ELR (cell line): ENCODE measurements at regions not wholly inside any gene's neighbourhood (a gene's known extent, or its start where the extent isn't known, plus 50 kb on each side); places are given as distances from the start of the nearest gene placed in this dataset.

Experiments
- DNase-seq: peaks from one replicate; pipeline ENCODE4 v3.0.0-alpha.2; 2015; ENCODE audit warnings: low read depth

DNA sequence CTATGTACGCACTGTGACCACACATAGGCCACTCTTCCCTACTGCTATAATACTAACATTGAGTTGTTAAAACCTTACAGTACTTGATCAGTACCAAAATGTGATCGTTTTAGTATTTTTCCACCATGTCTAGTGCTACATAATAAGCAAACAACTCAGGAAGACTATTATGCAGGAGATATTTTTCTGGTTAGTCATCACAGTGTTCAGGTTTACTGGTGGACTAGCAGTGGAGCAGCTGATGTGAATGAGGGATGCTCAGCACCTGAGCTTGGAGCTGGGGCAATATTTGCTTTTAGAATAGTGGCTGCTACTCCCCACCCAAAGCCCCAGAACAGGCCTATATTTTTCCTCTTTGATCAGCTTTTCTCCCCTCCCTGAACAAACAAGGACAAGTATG, 513.1 kb downstream of the KCNH5 start:
- peak; percentile 3 for DNase-seq

DNA sequence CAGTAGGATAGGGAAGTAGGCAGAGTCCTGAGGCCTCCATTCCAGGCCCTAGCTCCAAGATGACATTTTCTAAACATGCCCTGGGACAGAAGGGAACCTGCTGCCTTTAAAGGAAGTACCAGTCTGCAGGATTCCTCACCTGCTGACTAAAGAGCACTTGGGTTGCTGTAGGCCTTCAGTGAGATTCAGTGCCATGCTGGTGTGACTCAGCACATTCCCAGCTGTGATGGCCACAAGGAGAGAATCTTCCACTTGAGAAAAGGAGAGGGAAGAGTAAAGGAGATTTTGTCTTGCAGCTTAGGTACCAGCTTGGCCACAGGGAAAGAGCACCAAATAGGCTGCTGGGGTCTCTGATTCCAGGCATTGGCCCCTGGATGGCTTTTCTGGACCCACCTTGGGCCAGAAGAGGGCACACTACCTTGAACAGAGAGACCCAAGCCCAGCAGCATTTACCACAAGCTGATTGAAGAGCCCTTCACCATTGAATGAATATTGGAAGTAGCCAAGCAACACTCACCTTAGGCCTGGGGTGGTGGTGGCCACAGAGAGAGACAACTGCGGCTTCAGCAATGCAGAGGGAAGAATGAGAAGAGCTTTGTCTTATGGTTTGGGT, 498.3 kb downstream of the KCNH5 start:
- no peak for DNase-seq

DNA sequence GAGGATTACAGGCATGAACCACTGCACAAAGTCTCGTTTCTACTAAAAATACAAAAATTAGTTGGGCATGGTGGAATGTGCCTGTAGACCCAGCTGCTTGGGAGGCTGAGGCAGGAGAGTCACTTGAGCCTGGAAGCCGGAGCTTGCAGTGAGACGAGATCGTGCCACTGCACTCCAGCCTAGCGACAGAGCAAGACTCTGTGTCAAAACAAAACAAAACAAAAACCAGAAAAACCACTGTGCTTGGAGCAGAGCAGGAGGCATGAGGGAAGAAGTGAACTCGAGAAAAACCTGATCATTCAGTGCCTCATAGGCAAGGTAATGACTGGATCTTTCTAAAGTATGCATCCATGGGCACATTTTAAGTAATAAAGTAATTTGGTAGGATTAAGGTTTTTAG, 487.8 kb downstream of the KCNH5 start:
- DNase-seq: no peak

DNA sequence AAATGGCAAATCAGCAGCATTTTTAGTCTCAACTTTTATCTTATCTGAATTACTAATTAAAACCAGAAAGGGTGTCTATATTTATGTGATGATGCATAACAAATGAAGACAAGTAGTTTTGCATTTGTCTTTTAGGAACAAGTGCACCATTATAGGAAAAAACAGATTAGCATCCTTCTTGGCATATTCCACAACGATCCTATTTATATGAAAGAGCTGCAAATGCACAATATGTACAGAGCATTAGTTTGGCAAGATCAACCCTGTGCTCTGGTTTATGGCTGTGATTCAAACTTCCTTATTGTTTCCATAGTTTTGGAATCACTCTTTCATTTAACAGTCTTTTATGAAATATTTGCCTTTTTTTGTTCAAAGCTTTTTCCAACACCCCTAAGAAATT, 486.8 kb downstream of the KCNH5 start:
- no peak for DNase-seq

DNA sequence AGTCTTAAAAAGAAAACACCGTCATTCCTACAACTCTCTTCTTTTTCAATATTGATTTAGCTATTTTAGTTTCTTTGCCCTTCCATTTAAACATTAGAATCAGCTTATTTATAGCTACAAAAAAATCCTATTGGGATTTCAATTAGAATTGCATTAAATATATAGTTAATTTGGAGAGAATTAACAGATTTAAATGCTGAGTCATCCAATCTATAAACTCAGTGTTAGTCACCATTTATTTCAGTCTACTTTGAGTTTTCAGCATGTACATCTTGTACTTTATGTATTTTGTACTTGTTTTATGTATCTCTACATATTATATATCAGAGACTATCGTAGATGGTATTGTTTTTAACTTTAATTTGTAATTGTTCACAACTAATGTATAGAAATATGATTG, 460.0 kb downstream of the KCNH5 start:
- no peak for DNase-seq

DNA sequence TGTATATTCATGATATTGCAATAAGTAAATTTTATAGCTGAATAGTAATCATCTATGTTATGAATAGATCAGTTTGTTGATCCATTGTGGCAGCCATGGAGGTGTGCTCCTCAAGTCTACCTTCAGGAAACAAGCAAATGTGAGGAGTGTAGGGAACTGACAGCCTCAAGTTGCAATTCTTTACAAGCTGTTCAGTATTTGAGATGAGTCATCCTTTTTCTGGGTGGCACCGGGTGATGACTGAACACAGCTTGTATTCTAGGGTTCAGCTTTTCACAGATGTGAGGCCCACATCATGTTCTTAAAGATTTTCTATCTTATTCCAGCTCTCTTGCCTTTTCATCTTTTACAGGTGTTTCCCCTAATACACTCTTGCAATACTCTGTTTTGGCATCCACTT, 452.4 kb downstream of the KCNH5 start:
- peak; percentile 3 for DNase-seq

DNA sequence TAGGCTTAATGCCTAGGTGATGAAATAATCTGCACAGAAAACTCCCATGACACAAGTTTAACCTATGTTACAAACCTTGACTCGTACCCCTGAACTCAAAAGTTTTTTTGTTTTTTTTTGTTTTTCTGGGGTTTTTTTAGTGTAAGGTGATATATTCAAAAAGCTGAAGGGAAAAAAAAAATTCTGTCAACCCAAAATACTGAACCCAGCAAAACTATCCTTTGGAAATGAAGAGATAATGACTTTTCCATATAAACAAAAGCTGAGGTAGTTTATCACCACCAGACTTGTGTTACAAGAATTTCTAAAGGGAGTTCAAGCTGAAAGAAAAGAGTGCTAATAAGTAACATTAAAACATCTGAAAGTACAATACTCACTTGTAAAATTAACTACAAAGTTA, 448.1 kb downstream of the KCNH5 start:
- DNase-seq: no peak

DNA sequence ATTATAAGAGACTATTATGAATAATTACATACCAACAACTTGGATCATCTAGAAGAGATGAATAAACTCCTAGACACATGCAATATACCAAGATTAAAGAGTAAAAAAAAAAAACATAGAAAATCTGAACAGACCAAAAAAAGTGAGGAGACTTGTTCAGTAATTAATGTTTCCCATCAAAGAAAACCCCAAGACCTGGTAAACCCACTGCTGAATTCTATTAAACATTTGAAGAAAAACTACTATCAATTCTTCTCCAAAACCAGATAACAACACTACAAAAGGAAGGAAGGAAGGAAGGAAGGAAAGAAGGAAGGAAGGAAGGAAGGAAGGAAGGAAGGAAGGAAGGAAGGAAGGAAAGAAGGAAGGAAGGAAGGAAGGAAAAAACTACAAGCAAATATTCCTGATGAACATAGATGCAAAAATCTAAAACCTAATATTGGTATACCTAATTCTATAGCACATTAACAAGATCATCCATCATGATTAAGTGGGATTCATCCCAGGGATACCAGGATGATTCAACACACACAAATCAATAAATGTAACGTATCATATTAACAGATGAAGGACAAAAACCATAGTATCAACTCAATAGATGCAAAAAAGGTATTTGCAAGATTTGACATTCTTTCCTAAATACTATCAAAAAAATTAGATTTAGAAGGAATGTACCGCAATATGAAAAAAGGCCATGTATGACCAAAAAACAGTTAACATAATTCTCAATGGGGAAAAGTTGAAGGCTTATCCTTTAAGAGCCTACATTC, 445.5 kb downstream of the KCNH5 start:
- no peak for DNase-seq

DNA sequence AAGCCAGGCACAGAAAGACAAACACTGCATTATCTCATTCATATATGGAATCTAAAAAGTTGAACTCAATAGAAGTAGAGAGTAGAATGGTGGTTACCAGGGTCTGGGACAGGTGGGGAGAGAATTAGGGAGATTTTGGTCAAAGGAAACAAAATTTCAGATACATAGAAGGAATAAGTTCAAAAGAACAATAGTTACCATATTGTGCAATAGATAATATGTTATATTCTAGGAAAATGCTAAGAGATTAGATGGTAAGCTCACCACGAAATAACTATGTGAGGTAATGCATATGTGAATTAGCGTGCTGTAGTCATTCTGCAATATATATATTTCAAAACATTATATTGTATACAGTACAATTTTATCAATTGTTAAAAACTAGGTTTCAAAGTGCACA, 442.5 kb downstream of the KCNH5 start:
- DNase-seq: no peak

DNA sequence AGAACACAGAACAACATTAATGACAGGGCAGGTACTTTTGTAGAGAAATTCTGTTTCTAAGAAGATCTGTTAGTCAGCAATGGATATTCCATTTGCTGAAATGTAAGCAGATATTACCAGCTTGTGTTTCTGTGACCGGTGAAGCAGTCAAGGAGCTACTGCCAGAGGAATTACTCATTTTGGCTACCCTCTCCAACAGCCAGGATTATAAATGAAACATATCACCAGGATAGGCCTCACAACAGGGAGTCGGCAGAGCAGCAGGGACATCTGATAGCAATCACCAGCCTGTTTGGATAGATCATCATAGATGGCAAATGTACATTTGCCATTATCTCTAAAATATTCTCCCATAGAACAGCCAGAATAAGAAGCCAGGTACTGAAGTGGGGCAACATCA, 440.7 kb downstream of the KCNH5 start:
- DNase-seq: no peak

DNA sequence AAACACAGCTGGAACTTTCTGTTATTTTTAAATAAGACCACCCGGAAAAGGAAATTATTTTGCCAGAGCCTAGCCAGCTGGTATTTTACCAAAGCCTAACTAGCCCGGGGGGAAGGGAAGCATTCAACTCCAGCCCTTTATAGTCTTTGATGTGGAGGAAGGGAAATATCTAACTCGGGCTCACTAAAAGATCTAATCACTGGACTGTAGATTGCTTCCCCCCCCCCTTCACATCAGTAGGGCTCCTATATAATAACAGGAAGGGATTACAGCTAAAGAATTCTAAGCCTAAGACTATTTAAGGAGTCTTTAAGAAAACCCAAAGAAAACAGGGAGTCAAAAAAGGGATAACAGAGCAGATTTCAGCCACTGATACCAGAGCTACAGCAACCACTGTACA, 431.1 kb downstream of the KCNH5 start:
- no peak for DNase-seq

DNA sequence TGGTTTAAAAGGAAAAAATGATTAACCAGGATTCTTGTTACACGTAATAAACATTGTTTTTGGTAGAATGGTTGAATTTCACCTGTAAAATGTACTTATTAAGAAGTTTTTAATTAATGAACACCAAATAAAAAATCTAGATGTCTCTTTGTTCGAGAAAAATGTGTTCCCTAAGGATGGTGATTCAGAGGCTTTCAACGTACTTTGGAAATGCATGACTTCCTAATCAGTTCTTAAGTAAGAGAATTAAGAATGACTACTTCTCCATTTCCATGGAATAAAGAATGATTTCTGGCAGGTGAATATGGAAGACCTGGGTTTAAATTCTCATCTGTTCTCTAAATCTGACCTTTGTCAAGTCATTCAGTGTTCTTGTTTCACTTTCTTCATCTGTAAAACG, 428.6 kb downstream of the KCNH5 start:
- DNase-seq: no peak

DNA sequence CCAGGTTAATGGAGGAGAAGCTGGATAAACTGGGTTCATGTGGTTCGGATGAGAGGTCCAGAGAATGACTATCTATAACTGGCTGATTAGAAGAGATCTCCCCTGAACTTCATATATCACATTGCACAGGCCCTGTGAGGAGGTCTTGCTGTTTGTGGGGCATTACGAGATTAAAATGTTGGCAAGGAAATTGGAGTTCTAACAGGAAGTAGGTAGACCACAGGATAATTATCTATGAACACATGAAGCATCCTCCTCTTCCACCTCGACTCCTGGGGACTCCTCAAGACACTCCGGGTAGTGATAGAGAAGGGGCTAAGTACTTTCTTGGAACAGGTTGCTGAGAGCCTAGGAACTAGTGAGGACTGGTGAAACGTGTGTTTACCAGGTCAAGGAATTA, 418.8 kb downstream of the KCNH5 start:
- no peak for DNase-seq

DNA sequence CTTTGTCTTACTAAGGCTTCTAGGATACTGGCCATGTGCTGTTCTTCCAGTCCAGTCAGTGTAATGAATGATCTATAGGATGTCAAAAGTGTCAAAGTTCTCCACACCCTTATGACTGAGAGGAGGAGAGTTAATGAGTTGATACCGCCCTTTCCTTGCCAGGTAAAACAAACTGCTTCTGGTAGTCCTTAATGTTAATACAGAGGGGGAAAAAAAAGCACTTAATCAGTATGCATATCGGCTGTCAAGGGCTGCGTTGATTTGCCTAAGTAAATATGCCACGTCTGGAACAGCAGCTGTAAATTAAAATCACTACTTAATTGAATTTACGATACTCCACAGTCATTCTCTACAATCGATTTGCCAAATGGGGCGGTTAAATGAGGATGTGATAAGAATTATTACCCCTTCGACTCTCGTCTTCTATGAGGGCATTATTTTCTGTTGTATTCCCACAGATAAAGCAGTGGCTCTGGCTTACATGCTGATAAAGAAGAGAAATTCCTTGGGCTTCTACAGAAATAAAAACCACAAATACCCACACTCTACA, 416.0 kb downstream of the KCNH5 start:
- no peak for DNase-seq

DNA sequence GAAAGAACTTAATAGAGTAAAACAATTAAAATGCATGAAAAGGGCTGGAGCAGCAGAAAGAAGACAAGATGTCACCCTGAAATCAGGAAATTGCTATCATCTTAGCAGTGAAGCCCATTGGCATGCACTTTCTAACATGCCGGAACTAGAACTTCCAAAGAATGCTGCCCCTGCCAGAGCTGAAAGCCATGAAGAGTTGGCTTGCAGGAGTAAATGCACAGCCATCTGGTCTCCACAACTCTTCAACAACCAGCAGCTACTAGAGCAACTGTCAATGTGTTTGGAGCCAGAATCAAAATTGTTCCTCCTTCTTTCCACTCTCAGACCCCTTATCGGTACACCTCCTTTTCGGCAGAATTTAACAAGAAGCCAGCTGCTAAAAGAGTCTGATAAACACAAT, 414.1 kb downstream of the KCNH5 start:
- no peak for DNase-seq

DNA sequence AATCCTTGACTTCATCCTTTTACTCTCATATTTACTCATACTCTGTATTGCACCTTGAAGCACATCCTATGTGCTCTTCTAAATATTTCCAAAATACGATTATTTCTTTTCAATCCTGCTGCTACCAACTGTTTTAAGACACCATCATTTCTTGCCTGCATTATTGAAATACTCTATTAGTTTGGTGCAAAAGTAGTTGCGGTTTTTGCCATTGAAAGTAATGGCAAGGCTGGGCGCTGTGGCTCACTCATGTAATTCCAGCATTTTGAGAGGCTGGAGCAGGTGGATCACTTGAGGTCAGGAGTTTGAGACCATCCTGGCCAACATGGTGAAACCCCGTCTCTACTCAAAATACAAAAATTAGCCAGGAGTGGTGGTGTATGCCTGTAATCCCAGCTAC, 412.5 kb downstream of the KCNH5 start:
- DNase-seq: no peak

DNA sequence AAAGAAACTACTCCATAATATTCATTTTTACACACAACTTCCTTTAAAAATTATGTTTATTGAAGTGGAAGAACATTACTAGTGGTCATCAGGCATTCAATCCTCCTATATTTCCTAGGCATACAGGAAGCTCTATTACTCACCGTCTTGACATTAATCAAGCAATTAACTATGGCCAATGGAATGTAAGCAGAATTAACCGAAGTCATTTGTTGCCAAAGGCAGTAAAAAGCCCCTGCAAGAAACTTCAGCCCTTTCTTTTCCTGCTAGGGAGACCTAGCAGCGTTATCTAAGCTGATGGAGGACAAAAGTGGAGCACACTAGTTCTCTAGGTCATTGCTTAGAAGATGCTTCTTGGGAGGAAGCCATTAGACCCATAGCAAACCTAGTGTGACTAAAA, 399.6 kb downstream of the KCNH5 start:
- peak; percentile 35 for DNase-seq
